ENCODE measurements at regions not wholly inside any gene's neighbourhood (a gene's known extent, or its start where the extent isn't known, plus 50 kb on each side); places are given as distances from the start of the nearest gene placed in this dataset.

DNA sequence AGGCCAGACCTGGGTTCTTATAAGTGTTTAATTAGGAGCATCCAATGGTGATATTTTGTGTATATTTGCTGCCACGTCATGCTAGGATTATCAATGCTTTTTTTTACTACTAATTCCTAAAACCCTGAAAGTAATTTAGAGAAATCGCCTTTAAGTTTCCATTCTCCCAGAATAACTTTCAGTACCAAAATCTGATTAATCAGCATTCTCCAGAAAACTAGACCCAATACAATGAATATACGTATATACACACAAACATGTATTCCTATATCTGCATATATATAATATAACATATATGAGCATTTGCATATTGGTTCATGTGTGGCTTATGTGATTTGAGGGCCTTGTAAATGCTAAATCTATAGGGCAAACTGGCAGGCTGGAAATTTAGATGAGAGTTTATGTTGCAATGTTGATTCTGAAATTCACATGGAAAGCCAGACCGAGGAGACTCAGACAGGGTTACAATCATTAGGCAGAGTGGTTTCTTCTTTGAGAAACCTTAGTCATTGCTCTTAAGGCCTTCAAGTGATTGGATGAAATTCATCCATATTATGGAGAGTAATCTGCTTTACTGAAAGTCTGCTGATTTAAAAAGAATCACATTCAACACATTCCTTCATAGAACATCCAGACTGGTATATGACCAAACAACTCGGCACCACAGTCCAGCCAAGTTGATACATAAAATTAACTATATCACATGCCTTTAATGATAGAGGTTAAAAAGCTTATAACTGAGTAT lies 65.9 kb upstream of the RGPD4 start:
- H4K20me1 ChIP-seq (ENCODE audit: control insufficient read depth, insufficient read depth, insufficient read length), result no peaks in the 10 kb centered on the region
- H2AK5ac ChIP-seq (ENCODE audit: insufficient read length, low read length), result no peak overlapping the region
- no CpG with 5 or more reads among the region's 5 CpGs for whole genome bisulfite sequencing (ENCODE audit: extremely low coverage, insufficient read length, low lambda C conversion rate)
- no peak overlapping the region for H3K56ac ChIP-seq (ENCODE audit: insufficient read length, low read depth, low read length)
- H3K79me2 ChIP-seq (ENCODE audit: insufficient read depth, low read length), result no peaks in the 10 kb centered on the region
- no peak overlapping the region for H3K4me2 ChIP-seq (ENCODE audit: insufficient read depth, insufficient read length, low read length)
- H2BK120ac ChIP-seq (ENCODE audit: low read depth, low read length, poor library complexity, severe bottlenecking), result no peak overlapping the region
- no peak overlapping the region for H4K5ac ChIP-seq (ENCODE audit: insufficient read length, low read depth, low read length)
- no peak overlapping the region for H2BK5ac ChIP-seq (ENCODE audit: insufficient read length, low read length)
- H3K27me3 ChIP-seq (ENCODE audit: insufficient read depth, low read length), result no peaks in the 10 kb centered on the region
- Mint-ChIP-seq H3K27me3 (ENCODE audit: low read depth) (no peaks in the 10 kb centered on the region), H3K9me3 (no peaks in the 10 kb centered on the region), H3K4me3 (no peak overlapping the region), H3K27ac (no peak overlapping the region), H3K36me3 (ENCODE audit: insufficient read depth in 1 of 3, low read depth in 3 of 3) (no peaks in the 10 kb centered on the region; a peak in 1 of 7 replicates), H3K4me1 (no peaks in the 10 kb centered on the region)
- H3T11ph ChIP-seq (ENCODE audit: low read length), result no peak overlapping the region
- H3K9me3 ChIP-seq (ENCODE audit: control insufficient read depth, low read depth, low read length), result no peaks in the 10 kb centered on the region
- H4K8ac ChIP-seq (replicated peaks; ENCODE audit: insufficient read length, low read depth, low read length), result no peak overlapping the region
- H2BK20ac ChIP-seq (ENCODE audit: low read depth, low read length, poor library complexity, severe bottlenecking), result no peak overlapping the region
- no peak overlapping the region for H3K14ac ChIP-seq (ENCODE audit: insufficient read depth, low read length)
- no peaks in the 10 kb centered on the region for H3K23me2 ChIP-seq (ENCODE audit: insufficient read length, low read depth, low read length, poor library complexity, severe bottlenecking)
- no peaks in the 10 kb centered on the region for H3K79me1 ChIP-seq (ENCODE audit: insufficient read depth, low read depth, low read length, poor library complexity, severe bottlenecking)
- no peak overlapping the region for H3K9ac ChIP-seq (ENCODE audit: extremely low read depth, insufficient read length, low read length)
- H2BK15ac ChIP-seq (ENCODE audit: low read depth, low read length), result no peak overlapping the region
- H4K91ac ChIP-seq (ENCODE audit: insufficient read length, low read depth, low read length), result no peak overlapping the region
- H3K23ac ChIP-seq (ENCODE audit: insufficient read length, low read depth, low read length), result no peak overlapping the region
- H3K27ac ChIP-seq (ENCODE audit: insufficient read length, low read depth, low read length), result no peak overlapping the region
- no peak for DNase-seq
- no peak overlapping the region for H2AFZ ChIP-seq (ENCODE audit: low read length)
- TF ChIP-seq, protein P1, sequence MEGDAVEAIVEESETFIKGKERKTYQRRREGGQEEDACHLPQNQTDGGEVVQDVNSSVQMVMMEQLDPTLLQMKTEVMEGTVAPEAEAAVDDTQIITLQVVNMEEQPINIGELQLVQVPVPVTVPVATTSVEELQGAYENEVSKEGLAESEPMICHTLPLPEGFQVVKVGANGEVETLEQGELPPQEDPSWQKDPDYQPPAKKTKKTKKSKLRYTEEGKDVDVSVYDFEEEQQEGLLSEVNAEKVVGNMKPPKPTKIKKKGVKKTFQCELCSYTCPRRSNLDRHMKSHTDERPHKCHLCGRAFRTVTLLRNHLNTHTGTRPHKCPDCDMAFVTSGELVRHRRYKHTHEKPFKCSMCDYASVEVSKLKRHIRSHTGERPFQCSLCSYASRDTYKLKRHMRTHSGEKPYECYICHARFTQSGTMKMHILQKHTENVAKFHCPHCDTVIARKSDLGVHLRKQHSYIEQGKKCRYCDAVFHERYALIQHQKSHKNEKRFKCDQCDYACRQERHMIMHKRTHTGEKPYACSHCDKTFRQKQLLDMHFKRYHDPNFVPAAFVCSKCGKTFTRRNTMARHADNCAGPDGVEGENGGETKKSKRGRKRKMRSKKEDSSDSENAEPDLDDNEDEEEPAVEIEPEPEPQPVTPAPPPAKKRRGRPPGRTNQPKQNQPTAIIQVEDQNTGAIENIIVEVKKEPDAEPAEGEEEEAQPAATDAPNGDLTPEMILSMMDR (conservative IDR thresholded peaks at IDR 0.05), result no peak
- H2BK12ac ChIP-seq (ENCODE audit: insufficient read length, low read depth, low read length), result no peak overlapping the region
- H3K4me1 ChIP-seq (ENCODE audit: insufficient read depth, low read length), result no peaks in the 10 kb centered on the region
- H3K4ac ChIP-seq (ENCODE audit: low read depth, low read length), result no peak overlapping the region
- no peak overlapping the region for H3K18ac ChIP-seq (ENCODE audit: insufficient read length, low read depth, low read length)

Data from H9 (cell line).